ENCODE measurements at regions not wholly inside any gene's neighbourhood (a gene's known extent, or its start where the extent isn't known, plus 50 kb on each side); places are given as distances from the start of the nearest gene placed in this dataset.

- H3K36me3 ChIP-seq (ENCODE audit: control insufficient read depth, insufficient read depth, low read length), result no peaks in the 10 kb centered on the region
- TF ChIP-seq CTCF (IDR thresholded peaks at IDR 0.05; ENCODE audit: insufficient read depth in 1 of 2, low read depth in 1 of 2, low read length in 1 of 2, severe bottlenecking in 1 of 2, unreplicated experiment in 1 of 2), result no peak
- intact Hi-C loops (cut with micrococcal nuclease; ENCODE audit: unreplicated experiment), result no loop called here
- Mint-ChIP-seq H3K9me3 (ENCODE audit: unreplicated experiment) (no peaks in the 10 kb centered on the region), H3K4me3 (ENCODE audit: unreplicated experiment) (no peak overlapping the region), H3K27ac (ENCODE audit: unreplicated experiment) (no peak overlapping the region), H3K36me3 (ENCODE audit: insufficient read depth, unreplicated experiment) (no peaks in the 10 kb centered on the region), H3K4me1 (ENCODE audit: low read depth, unreplicated experiment) (no peaks in the 10 kb centered on the region), H3K27me3 (ENCODE audit: insufficient read depth, unreplicated experiment) (peaks cover 3% of the 10 kb centered on the region)
- ChIA-PET POLR2A (no interaction called here), CTCF (no interaction called here)
- H3K4me1 ChIP-seq, result no peaks in the 10 kb centered on the region
- no peak for DNase-seq
- BruUV-seq (replicated peaks), result no TSS peak
- H3K27me3 ChIP-seq (replicated peaks; ENCODE audit: control insufficient read depth, insufficient read depth, low read length), result no peaks in the 10 kb centered on the region
- H3K9me3 ChIP-seq, result peaks cover 6% of the 10 kb centered on the region; the same call in 1 of the 2 replicates
- H3K4me3 ChIP-seq (ENCODE audit: low read depth, low read length), result no peak overlapping the region
These were observed 158.7 kb downstream of the MOBP start for GRCh38 chr3:39626198-39626597.

GRCh38 chr3:39631136-39631535, 163.7 kb downstream of the MOBP start:
- POLR2A ChIA-PET, result no interaction called here

GRCh38 chr3:39637807-39638206, 170.3 kb downstream of the MOBP start:
- no peaks in the 10 kb centered on the region for H3K9me3 ChIP-seq
- CTCF ChIA-PET, result no interaction called here
- no peaks in the 10 kb centered on the region for H3K27me3 ChIP-seq (replicated peaks; ENCODE audit: control insufficient read depth, insufficient read depth, low read length)
- intact Hi-C loops (cut with micrococcal nuclease; ENCODE audit: unreplicated experiment), result no loop called here
- Mint-ChIP-seq H3K27ac (ENCODE audit: unreplicated experiment) (no peak overlapping the region), H3K36me3 (ENCODE audit: insufficient read depth, unreplicated experiment) (no peaks in the 10 kb centered on the region), H3K27me3 (ENCODE audit: insufficient read depth, unreplicated experiment) (no peaks in the 10 kb centered on the region), H3K4me3 (ENCODE audit: unreplicated experiment) (no peak overlapping the region), H3K9me3 (ENCODE audit: unreplicated experiment) (no peaks in the 10 kb centered on the region), H3K4me1 (ENCODE audit: low read depth, unreplicated experiment) (no peaks in the 10 kb centered on the region)
- TF ChIP-seq CTCF (IDR thresholded peaks at IDR 0.05; ENCODE audit: insufficient read depth in 1 of 2, low read depth in 1 of 2, low read length in 1 of 2, severe bottlenecking in 1 of 2, unreplicated experiment in 1 of 2), result no peak
- no peaks in the 10 kb centered on the region for H3K36me3 ChIP-seq (ENCODE audit: control insufficient read depth, insufficient read depth, low read length)
- no peak for DNase-seq
- POLR2A ChIA-PET, result no interaction called here
- no TSS peak for BruUV-seq (replicated peaks)
- no peak overlapping the region for H3K4me3 ChIP-seq (ENCODE audit: low read depth, low read length)
- H3K4me1 ChIP-seq, result no peaks in the 10 kb centered on the region

More at GRCh38 chr3:39631136-39631535, 163.7 kb downstream of the MOBP start:
- peaks cover 3% of the 10 kb centered on the region; the same call in 1 of the 2 replicates for H3K9me3 ChIP-seq
- H3K27ac Mint-ChIP-seq (ENCODE audit: unreplicated experiment), result no peak overlapping the region
- no peaks in the 10 kb centered on the region for H3K4me1 Mint-ChIP-seq (ENCODE audit: low read depth, unreplicated experiment)
- H3K4me1 ChIP-seq, result no peaks in the 10 kb centered on the region
- H3K9me3 Mint-ChIP-seq (ENCODE audit: unreplicated experiment), result no peaks in the 10 kb centered on the region
- H3K4me3 Mint-ChIP-seq (ENCODE audit: unreplicated experiment), result no peak overlapping the region
- TF ChIP-seq CTCF (IDR thresholded peaks at IDR 0.05; ENCODE audit: insufficient read depth in 1 of 2, low read depth in 1 of 2, low read length in 1 of 2, severe bottlenecking in 1 of 2, unreplicated experiment in 1 of 2), result no peak
- H3K4me3 ChIP-seq (ENCODE audit: low read depth, low read length), result no peak overlapping the region
- CTCF ChIA-PET, result no interaction called here
- H3K36me3 Mint-ChIP-seq (ENCODE audit: insufficient read depth, unreplicated experiment), result no peaks in the 10 kb centered on the region
- peaks cover 3% of the 10 kb centered on the region for H3K27me3 Mint-ChIP-seq (ENCODE audit: insufficient read depth, unreplicated experiment)
- intact Hi-C loops (cut with micrococcal nuclease; ENCODE audit: unreplicated experiment), result no loop called here
- H3K27me3 ChIP-seq (replicated peaks; ENCODE audit: control insufficient read depth, insufficient read depth, low read length), result no peaks in the 10 kb centered on the region
- no peak for DNase-seq
- no TSS peak for BruUV-seq (replicated peaks)
- no peaks in the 10 kb centered on the region for H3K36me3 ChIP-seq (ENCODE audit: control insufficient read depth, insufficient read depth, low read length)

All from Caco-2 (cell line).